AG20443 (cell line): ENCODE measurements at regions not wholly inside any gene's neighbourhood (a gene's known extent, or its start where the extent isn't known, plus 50 kb on each side); places are given as distances from the start of the nearest gene placed in this dataset.
"Not testable (repeated sequence)": the region's sequence is repeated elsewhere in the genome, so short reads cannot be mapped to it uniquely, and the experiment has no call there.

ENCODE experiments used
- DNase-seq: peaks from one replicate; pipeline ENCODE4 v3.0.0; 2012; ENCODE audit warnings: low spot score, mixed read lengths

GRCh38 chr11:71638801-71639519, 56.3 kb upstream of the KRTAP5-11 start:
- peak; percentile 80 for DNase-seq

DNA sequence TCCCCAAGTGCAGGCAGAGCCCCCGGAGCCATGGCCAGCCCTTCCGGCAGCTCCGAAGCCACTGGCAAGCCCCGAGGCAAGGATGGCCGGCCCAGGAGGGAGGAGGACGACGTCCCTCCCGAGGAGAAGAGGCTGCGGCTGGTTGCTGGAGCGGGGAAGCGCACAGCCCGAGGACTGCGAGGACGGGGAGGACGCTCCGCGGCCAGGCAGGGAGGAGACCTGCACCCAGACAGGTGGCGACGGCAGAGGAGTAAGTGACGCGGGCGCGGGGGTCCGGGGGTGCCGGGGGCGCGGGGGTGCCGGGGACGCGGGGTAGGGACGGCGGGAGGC, 56.8 kb upstream of the KRTAP5-11 start:
- peak; percentile 21 for DNase-seq

- DNase-seq = not testable (repeated sequence)
Measured at GRCh38 chr11:71639916-71640315, 57.2 kb upstream of the KRTAP5-11 start.

- DNase-seq = not testable (repeated sequence)
Measured at GRCh38 chr11:71647078-71647477, 64.4 kb upstream of the KRTAP5-11 start.

GRCh38 chr11:71652998-71653397, 70.3 kb upstream of the KRTAP5-11 start:
- DNase-seq = not testable (repeated sequence)

GRCh38 chr11:71654423-71654822, 71.7 kb upstream of the KRTAP5-11 start:
- DNase-seq = not testable (repeated sequence)

GRCh38 chr11:71655041-71655440, 72.4 kb upstream of the KRTAP5-11 start:
- DNase-seq = not testable (repeated sequence)

GRCh38 chr11:71656513-71656912, 73.8 kb upstream of the KRTAP5-11 start:
- not testable (repeated sequence) for DNase-seq

GRCh38 chr11:71664941-71665340, 82.3 kb upstream of the KRTAP5-11 start:
- not testable (repeated sequence) for DNase-seq

DNA sequence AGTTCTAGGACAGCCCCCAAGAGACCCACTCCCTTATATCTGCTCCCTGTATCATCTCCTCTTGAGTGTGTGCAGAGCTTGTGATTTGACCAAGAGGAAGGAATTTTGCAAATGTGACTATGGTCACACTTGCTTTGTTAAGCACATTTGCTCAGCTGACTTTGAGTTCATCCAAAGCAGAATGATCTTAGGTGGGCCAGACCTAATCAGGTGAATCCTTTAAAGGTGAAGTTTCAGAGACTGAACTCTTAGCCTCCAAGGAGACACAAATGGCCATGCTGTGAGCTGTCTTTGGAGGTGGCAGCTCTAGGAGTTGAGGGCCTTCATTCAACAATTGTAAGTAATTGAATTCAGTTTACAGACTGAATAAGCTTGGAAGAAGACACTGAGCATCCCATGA, 115.4 kb upstream of the KRTAP5-11 start:
- DNase-seq = not testable (repeated sequence)

DNA sequence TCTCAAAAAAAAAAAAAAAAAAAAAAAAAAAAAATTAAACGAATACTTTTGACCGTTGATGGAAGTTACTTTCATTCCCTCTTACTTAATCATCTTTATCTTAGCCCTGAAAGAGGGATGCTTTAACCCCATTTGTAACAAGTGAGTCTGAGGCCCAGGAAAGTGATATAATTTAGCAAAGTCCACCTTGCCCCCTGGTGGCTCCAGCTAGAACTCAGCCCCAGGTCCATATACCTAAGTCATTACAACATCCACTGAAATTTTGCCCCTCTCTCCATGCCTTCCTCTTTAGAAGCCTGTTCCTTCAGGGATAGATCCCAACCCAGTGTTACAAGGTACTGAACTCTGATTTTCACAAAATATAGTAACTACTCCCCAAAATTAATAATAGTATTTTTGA, 116.3 kb upstream of the KRTAP5-11 start:
- DNase-seq = not testable (repeated sequence)

DNA sequence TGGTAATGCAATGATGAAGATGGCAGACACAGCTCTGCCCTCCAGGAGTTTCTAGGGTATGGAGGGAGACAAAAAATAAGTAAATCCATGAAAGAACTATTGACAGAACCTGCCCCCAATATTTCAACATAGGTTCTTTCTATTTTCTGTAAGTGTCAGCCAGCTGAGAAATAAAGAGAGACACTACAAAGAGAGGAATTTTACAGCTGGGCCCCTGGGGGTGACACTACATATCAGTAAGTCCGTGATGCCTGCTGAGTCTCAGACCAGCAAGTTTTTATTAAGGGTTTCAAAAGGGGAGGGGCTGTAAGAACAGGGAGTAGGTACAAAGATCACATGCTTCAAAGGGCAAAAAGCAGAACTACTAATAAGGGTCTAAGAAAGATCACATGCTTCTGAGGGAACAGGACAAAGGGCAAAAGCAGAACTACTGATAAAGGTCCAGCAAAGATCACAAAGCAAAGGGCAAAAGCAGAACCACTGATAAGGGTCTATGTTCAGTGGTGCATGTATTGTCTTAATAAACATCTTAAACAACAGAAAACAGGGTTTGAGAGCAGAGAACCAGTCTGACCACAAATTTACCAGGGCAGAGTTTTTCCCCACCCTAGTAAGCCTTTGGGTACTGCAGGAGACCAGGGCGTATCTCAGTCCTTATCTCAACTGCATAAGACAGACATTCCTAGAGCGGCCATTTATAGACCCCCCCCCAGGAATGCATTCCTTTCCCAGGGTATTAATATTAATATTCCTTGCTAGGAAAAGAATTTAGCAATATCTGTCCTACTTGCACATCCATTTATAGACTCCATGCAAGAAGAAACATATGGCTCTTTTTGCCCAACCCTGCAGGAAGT, 119.0 kb upstream of the KRTAP5-11 start:
- not testable (repeated sequence) for DNase-seq

DNA sequence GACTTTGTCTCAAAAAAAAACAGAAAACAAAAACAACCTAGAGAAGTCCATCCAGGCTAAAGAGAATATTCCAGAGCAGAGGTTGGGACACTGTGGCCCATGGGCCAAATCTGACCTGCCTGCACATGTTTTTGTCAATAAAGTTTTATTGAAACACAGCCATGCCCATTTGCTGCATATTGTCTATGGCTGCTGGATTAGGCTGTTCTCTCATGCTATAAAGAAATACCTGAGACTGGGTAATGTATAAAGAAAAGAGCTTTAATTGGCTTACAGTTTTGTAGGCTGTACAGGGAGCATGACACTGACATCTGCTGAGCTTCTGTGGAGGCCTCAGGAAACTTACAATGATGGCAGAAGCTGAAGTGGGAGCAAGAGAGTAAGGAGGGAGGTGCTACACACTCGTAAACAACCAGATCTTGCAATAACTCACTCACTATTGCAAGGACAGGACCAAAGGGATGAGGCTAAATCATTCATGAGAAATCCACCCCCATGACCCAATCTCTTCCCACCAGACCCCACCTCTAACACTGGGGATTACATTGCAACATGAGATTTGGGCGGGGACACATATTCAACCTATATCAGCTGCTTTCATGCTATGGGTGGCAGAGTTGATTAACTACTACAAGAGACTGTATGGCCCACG, 122.5 kb upstream of the KRTAP5-11 start:
- not testable (repeated sequence) for DNase-seq

DNA sequence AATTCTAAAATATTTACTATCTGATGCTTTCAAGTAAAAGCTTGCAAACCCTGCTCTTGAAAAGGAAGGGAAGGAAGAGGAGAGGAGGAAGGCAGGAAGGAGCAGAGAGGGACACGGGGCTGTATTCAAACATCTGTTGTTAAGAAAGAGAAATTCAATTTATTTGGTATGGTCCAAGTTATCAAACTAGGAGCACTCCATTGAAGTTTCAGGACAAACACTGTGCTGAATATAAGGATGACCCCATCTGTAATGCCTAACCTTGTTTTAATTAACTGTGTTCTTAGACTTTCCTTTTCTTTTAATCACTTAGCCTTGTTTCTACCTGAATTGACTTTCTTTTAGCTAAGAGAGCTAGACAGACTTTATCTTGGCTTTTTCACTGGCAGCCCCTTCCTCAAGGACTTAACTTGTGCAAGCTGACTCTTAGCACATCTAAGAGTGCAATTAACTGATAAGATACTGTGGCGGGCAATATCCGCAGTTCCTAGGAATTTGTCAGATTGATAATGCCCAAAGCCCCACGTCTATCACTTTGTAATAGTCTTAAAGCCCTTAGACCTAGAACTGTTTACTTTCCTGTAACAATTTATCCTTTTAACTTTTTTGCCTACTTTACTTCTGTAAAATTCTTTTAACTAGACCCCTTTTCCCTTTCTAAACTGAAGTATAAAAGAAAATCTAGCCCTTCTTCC, 123.2 kb upstream of the KRTAP5-11 start:
- not testable (repeated sequence) for DNase-seq

DNA sequence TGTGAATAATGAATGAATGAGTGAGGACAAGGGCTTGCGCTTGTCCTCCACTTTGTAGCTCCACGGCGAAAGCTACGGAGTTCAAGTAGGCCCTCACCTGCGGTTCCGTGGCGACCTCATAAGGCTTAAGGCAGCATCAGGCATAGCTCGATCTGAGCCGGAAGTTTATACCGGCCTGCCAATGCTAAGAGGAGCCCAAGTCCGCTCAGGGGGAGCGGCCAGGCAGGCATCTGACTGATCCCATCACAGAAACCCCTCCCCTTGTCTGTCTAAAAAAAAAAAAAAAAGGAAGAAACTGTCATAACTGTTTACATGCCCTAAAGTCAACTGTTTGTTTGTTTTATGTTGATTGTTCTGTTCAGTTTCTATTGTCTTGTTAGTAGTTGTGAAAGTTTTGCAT, 124.4 kb upstream of the KRTAP5-11 start:
- DNase-seq = not testable (repeated sequence)

- DNase-seq = not testable (repeated sequence)
Measured at GRCh38 chr11:71709541-71709940, 123.5 kb upstream of the DEFB108B start.

DNA sequence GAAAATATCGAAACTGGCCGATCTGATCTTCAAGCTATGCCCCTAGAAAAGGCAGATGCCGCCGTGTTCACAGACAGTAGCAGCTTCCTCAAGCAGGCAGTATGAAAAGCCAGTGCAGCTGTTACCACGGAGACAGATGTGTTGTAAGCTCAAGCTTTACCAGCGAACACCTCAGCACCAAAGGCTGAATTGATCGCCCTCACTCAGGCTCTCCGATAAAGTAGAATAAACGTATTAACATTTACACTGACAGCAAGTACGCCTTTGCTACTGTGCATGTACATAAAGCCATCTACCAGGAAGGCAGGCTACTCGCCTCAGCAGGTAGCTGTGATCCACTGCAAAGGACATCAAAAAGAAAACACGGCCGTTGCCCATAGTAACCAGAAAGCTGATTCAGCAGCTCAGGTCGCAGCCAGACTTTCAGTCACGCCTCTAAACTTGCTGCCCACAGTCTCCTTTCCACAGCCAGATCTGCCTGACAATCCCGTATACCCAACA, 122.8 kb upstream of the DEFB108B start:
- not testable (repeated sequence) for DNase-seq

DNA sequence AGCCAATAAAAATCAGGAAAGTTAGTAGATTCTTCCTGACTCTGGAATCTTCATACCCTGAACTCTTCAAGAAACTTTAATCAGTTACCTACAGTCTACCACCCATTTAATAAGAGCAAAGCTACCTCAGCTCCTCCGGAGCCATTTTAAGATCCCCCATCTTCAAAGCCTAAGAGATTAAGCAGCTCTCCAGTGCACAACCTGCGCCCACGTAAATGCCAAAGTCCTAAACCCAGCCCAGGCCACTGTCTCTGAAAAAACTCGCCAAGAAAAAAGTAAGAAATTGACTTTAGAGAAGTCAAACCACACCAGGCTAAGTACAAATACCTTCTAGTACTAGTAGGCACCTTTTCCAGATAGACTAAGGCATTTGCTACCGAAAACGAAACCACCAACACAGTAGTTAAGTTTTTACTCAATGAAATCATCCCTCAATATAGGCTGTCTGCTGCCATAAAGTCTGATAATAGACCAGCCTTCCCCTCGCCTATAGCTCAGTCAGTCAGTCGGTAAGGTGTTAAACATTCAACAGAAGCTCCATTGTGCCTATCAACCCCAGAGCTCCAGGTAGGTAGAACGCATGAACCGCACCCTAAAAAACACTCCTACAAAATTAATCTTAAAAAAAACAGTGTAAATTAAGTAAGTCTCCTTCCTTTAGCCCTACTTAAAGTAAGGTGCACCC, 122.2 kb upstream of the DEFB108B start:
- not testable (repeated sequence) for DNase-seq

DNA sequence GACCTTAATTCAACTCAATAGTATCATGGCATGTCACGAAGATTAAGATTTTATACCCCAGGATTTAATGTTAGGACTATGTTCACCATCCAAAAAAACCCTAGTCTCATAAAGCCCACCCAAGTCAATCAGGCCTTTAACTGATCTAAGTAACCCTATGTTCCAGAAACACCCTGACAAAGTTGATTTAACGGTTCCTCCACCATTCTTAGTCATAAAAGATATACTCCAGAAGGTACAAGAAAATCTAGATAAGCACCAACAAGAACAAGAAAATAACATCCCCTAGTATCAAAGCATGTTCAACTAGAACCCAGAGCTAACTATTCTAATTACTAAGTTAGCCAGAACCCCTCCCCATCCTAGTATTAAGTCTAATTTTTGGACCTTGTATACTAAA, 120.7 kb upstream of the DEFB108B start:
- DNase-seq = not testable (repeated sequence)

DNA sequence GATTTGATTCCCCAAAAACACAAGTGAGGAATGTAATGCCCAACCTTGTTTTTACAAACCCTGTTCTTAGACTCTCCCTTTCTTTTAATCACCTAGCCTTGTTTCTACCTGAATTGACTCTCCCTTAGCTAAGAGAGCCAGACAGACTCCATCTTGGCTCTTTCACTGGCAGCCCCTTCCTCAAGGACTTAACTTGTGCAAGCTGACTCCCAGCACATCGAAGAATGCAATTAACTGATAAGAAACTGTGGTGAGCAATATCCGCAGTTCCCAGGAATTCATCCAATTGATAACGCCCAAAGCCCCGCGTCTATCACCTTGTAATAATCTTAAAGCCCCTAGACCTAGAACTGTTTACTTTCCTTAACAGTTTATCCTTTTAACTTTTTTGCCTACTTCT, 120.2 kb upstream of the DEFB108B start:
- DNase-seq = not testable (repeated sequence)

DNA sequence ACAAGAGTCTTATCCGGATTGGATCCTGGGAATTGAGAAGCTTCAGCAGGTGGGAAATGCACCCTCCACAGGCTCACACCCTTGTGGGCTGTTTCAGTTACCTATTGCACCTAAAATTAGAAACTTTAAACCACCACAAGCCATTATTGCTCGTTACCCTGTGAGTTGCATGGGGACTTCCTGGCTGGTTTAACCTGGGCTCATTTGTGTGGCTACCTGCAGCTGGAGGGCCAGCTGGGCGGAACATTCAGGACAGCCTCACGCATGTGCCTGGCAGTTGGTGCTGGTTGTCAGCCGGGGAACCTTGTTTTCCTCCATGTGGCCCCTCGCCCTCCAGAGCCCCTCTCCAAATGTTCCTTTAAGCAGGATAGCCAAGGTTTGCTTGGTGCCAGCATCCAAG, 118.5 kb upstream of the DEFB108B start:
- DNase-seq = not testable (repeated sequence)
